H9 (cell line): ENCODE measurements at regions not wholly inside any gene's neighbourhood (a gene's known extent, or its start where the extent isn't known, plus 50 kb on each side); places are given as distances from the start of the nearest gene placed in this dataset.

Source experiments
- DNase-seq: peaks from one replicate; pipeline ENCODE4 v3.0.0-alpha.2; 2017
- H2AFZ ChIP-seq: one replicate; pipeline ENCODE4 v1.6.1; 2013; ENCODE audit warnings: mild to moderate bottlenecking, low read length, control low read depth, moderate library complexity
- H2AK5ac ChIP-seq: 2 replicates; pipeline ENCODE4 v1.6.1; 2013; ENCODE audit warnings: low read length, control low read depth, mixed read lengths; ENCODE audit not compliant: insufficient read length
- H2BK120ac ChIP-seq: one replicate; pipeline ENCODE4 v1.6.1; 2013; ENCODE audit warnings: low read depth, mild to moderate bottlenecking, low read length, control low read depth, inconsistent platforms; ENCODE audit not compliant: poor library complexity, severe bottlenecking
- H2BK12ac ChIP-seq: 2 replicates; pipeline ENCODE4 v1.6.1; 2013; ENCODE audit warnings: low read length, control low read depth, mixed read lengths, low read depth; ENCODE audit not compliant: insufficient read length
- H2BK15ac ChIP-seq: 2 replicates; pipeline ENCODE4 v1.6.1; 2013; ENCODE audit warnings: low read depth, low read length, control low read depth
- H2BK20ac ChIP-seq: one replicate; pipeline ENCODE4 v1.6.1; 2013; ENCODE audit warnings: low read depth, mild to moderate bottlenecking, low read length, control low read depth, inconsistent platforms; ENCODE audit not compliant: poor library complexity, severe bottlenecking
- H2BK5ac ChIP-seq: 2 replicates; pipeline ENCODE4 v1.6.1; 2013; ENCODE audit warnings: low read length, control low read depth, mixed read lengths; ENCODE audit not compliant: insufficient read length
- H3K14ac ChIP-seq: 2 replicates; pipeline ENCODE4 v1.6.1; 2013; ENCODE audit warnings: low read length, control low read depth; ENCODE audit not compliant: insufficient read depth
- H3K18ac ChIP-seq: 2 replicates; pipeline ENCODE4 v1.6.1; 2013; ENCODE audit warnings: low read depth, mild to moderate bottlenecking, mixed read lengths, low read length, control low read depth; ENCODE audit not compliant: insufficient read length
- H3K23ac ChIP-seq: 2 replicates; pipeline ENCODE4 v1.6.1; 2013; ENCODE audit warnings: low read length, control low read depth, mixed read lengths, low read depth; ENCODE audit not compliant: insufficient read length
- H3K23me2 ChIP-seq: 2 replicates; pipeline ENCODE4 v1.6.1; 2013; ENCODE audit warnings: low read depth, mild to moderate bottlenecking, mixed read lengths, low read length, control low read depth; ENCODE audit not compliant: insufficient read length, poor library complexity, severe bottlenecking
- H3K27ac ChIP-seq: 2 replicates; pipeline ENCODE4 v1.5.1; 2013; ENCODE audit warnings: low read length, control low read depth, mixed read lengths, low read depth; ENCODE audit not compliant: insufficient read length
- H3K27me3 ChIP-seq: 2 replicates; pipeline ENCODE4 v1.6.1; 2013; ENCODE audit warnings: low read length, control low read depth, inconsistent platforms; ENCODE audit not compliant: insufficient read depth
- H3K4ac ChIP-seq: 2 replicates; pipeline ENCODE4 v1.6.1; 2013; ENCODE audit warnings: low read depth, mild to moderate bottlenecking, control low read depth, inconsistent platforms, low read length, moderate library complexity
- H3K4me1 ChIP-seq: 2 replicates; pipeline ENCODE4 v1.6.1; 2013; ENCODE audit warnings: low read length, control low read depth, inconsistent platforms; ENCODE audit not compliant: insufficient read depth
- H3K4me2 ChIP-seq: 2 replicates; pipeline ENCODE4 v1.6.1; 2013; ENCODE audit warnings: low read length, control low read depth, mixed read lengths; ENCODE audit not compliant: insufficient read length, insufficient read depth
- H3K56ac ChIP-seq: 2 replicates; pipeline ENCODE4 v1.6.1; 2013; ENCODE audit warnings: low read depth, mild to moderate bottlenecking, mixed read lengths, low read length, control low read depth; ENCODE audit not compliant: insufficient read length
- H3K79me1 ChIP-seq: 2 replicates; pipeline ENCODE4 v1.6.1; 2013; ENCODE audit warnings: low read depth, mild to moderate bottlenecking, moderate library complexity, low read length, control low read depth, inconsistent platforms; ENCODE audit not compliant: insufficient read depth, poor library complexity, severe bottlenecking
- H3K79me2 ChIP-seq: 2 replicates; pipeline ENCODE4 v1.6.1; 2013; ENCODE audit warnings: low read length, control low read depth, inconsistent platforms; ENCODE audit not compliant: insufficient read depth
- H3K9ac ChIP-seq: 2 replicates; pipeline ENCODE4 v1.6.1; 2013; ENCODE audit warnings: low read length, control low read depth, mixed read lengths; ENCODE audit not compliant: insufficient read length; ENCODE audit errors: extremely low read depth
- H3K9me3 ChIP-seq: one replicate; pipeline ENCODE4 v1.6.1; 2013; ENCODE audit warnings: low read depth, low read length, inconsistent platforms; ENCODE audit not compliant: control insufficient read depth
- H3T11ph ChIP-seq: one replicate; pipeline ENCODE4 v1.6.1; 2013; ENCODE audit warnings: mild to moderate bottlenecking, low read length, control low read depth, inconsistent platforms
- H4K20me1 ChIP-seq: one replicate; pipeline ENCODE4 v1.6.1; 2013; ENCODE audit not compliant: control insufficient read depth, insufficient read length, insufficient read depth
- H4K5ac ChIP-seq: 2 replicates; pipeline ENCODE4 v1.6.1; 2013; ENCODE audit warnings: low read depth, mild to moderate bottlenecking, mixed read lengths, low read length, control low read depth; ENCODE audit not compliant: insufficient read length
- H4K8ac ChIP-seq: replicated peaks from 2 replicates; pipeline ENCODE4 v1.6.1; 2013; ENCODE audit warnings: low read length, control low read depth, mixed read lengths, low read depth; ENCODE audit not compliant: insufficient read length
- H4K91ac ChIP-seq: 2 replicates; pipeline ENCODE4 v1.6.1; 2013; ENCODE audit warnings: low read depth, mild to moderate bottlenecking, moderate library complexity, mixed read lengths, low read length, control low read depth; ENCODE audit not compliant: insufficient read length
- H3K27ac Mint-ChIP-seq, 3 experiments: 2 replicates in 2 of 3; 3 replicates in 1 of 3; pipeline ENCODE4 v1.8.0; 2020 to 2021; ENCODE audit warnings: mixed read lengths in 3 of 3, mild to moderate bottlenecking in 1 of 3, moderate library complexity in 1 of 3
- H3K27me3 Mint-ChIP-seq: 2 replicates; pipeline ENCODE4 v1.8.0; 2021; ENCODE audit warnings: low read depth, mild to moderate bottlenecking, moderate library complexity, mixed read lengths
- H3K36me3 Mint-ChIP-seq, 3 experiments: 2 replicates in 2 of 3; 3 replicates in 1 of 3; pipeline ENCODE4 v1.8.0; 2020 to 2021; ENCODE audit warnings: low read depth in 3 of 3, mixed read lengths in 3 of 3; ENCODE audit not compliant: insufficient read depth in 1 of 3
- H3K4me1 Mint-ChIP-seq, 2 experiments: 2 replicates each; pipeline ENCODE4 v1.8.0; 2020; ENCODE audit warnings: mixed read lengths in 2 of 2
- H3K4me3 Mint-ChIP-seq, 2 experiments: 2 replicates in 1 of 2; 3 replicates in 1 of 2; pipeline ENCODE4 v1.8.0; 2020 to 2021; ENCODE audit warnings: mild to moderate bottlenecking in 2 of 2, mixed read lengths in 2 of 2, moderate library complexity in 1 of 2
- H3K9me3 Mint-ChIP-seq, 2 experiments: 2 replicates in 1 of 2; 3 replicates in 1 of 2; pipeline ENCODE4 v1.8.0; 2020; ENCODE audit warnings: mild to moderate bottlenecking in 2 of 2, mixed read lengths in 2 of 2, moderate library complexity in 1 of 2
- WGBS: extraction: QIAGEN DNeasy Blood & Tissue Kit; methylation state at CpG from one replicate; pipeline ENCODE4 v1.1.7; 2013; ENCODE audit warnings: missing lambda C conversion rate, low lambda C conversion rate, mixed read lengths; ENCODE audit not compliant: insufficient read length; ENCODE audit errors: extremely low coverage; 5-methylcytosine and 5-hydroxymethylcytosine counted together
- TF ChIP-seq, protein P1 (sequence below): fragments of 200-600 bp; sonication (generic); conservative IDR thresholded peaks from 3 replicates; pipeline ENCODE4 v1.8.0; 2021; ENCODE audit warnings: antibody characterized with exemption, mild to moderate bottlenecking

DNA sequence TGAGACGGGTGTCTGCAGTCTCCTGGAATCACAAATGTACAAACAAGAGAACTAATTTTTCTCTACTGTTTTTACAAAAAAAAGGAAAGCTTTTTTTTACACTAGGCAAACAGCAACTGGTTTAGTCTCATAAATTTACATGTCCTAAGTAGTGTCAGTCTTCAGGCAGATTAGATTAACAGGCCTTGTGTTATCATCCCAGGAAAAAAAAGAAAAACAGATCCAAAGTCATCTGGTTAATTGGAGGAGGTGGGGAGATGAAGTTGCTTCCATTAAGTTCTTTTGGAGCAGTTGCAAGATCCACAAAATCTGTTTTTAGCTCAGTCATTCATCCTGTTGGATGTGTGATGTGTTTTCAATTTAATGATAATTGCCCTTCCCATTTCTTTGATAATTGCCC is 363.5 kb upstream of the ADGRL2 start:
- Histone ChIP-seq H2BK120ac (no peak overlapping the region), H3K9me3 (no peaks in the 10 kb centered on the region), H4K20me1 (no peaks in the 10 kb centered on the region), H2BK12ac (no peak overlapping the region), H2AK5ac (no peak overlapping the region), H3K79me2 (no peaks in the 10 kb centered on the region), H2BK5ac (no peak overlapping the region), H3K27me3 (no peaks in the 10 kb centered on the region), H3K9ac (no peak overlapping the region), H3K14ac (no peak overlapping the region), H4K8ac (no peak overlapping the region), H3K23ac (no peak overlapping the region), H3K4me2 (no peak overlapping the region), H2BK20ac (no peak overlapping the region), H4K91ac (no peak overlapping the region), H3K18ac (no peak overlapping the region), H4K5ac (no peak overlapping the region), H3K4ac (no peak overlapping the region), H3K27ac (no peak overlapping the region), H3K79me1 (no peaks in the 10 kb centered on the region), H2AFZ (no peak overlapping the region), H3K23me2 (no peaks in the 10 kb centered on the region), H3K56ac (no peak overlapping the region), H3K4me1 (peaks cover 2% of the 10 kb centered on the region; the same call in 1 of the 2 replicates), H3T11ph (no peak overlapping the region), H2BK15ac (no peak overlapping the region)
- no peaks in the 10 kb centered on the region for H3K27me3 Mint-ChIP-seq
- H3K4me3 Mint-ChIP-seq, result no peak overlapping the region
- WGBS, result no CpG with 5 or more reads among the region's 1 CpG
- H3K4me1 Mint-ChIP-seq, result peaks cover 31% of the 10 kb centered on the region in 2 experiments
- H3K27ac Mint-ChIP-seq, result peak overlapping the region in 1 of 3 experiments; percentile 78; a peak in 1 of 7 replicates
- peaks cover 0 to 17% (median 10%) of the 10 kb centered on the region in 3 experiments; a peak in 4 of 7 replicates for H3K36me3 Mint-ChIP-seq
- no peak for DNase-seq
- TF ChIP-seq, protein P1, sequence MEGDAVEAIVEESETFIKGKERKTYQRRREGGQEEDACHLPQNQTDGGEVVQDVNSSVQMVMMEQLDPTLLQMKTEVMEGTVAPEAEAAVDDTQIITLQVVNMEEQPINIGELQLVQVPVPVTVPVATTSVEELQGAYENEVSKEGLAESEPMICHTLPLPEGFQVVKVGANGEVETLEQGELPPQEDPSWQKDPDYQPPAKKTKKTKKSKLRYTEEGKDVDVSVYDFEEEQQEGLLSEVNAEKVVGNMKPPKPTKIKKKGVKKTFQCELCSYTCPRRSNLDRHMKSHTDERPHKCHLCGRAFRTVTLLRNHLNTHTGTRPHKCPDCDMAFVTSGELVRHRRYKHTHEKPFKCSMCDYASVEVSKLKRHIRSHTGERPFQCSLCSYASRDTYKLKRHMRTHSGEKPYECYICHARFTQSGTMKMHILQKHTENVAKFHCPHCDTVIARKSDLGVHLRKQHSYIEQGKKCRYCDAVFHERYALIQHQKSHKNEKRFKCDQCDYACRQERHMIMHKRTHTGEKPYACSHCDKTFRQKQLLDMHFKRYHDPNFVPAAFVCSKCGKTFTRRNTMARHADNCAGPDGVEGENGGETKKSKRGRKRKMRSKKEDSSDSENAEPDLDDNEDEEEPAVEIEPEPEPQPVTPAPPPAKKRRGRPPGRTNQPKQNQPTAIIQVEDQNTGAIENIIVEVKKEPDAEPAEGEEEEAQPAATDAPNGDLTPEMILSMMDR, result no peak
- H3K9me3 Mint-ChIP-seq, result peaks cover 4% of the 10 kb centered on the region in 2 experiments
